ENCODE measurements at regions not wholly inside any gene's neighbourhood (a gene's known extent, or its start where the extent isn't known, plus 50 kb on each side); places are given as distances from the start of the nearest gene placed in this dataset.

- TF ChIP-seq, protein P1, sequence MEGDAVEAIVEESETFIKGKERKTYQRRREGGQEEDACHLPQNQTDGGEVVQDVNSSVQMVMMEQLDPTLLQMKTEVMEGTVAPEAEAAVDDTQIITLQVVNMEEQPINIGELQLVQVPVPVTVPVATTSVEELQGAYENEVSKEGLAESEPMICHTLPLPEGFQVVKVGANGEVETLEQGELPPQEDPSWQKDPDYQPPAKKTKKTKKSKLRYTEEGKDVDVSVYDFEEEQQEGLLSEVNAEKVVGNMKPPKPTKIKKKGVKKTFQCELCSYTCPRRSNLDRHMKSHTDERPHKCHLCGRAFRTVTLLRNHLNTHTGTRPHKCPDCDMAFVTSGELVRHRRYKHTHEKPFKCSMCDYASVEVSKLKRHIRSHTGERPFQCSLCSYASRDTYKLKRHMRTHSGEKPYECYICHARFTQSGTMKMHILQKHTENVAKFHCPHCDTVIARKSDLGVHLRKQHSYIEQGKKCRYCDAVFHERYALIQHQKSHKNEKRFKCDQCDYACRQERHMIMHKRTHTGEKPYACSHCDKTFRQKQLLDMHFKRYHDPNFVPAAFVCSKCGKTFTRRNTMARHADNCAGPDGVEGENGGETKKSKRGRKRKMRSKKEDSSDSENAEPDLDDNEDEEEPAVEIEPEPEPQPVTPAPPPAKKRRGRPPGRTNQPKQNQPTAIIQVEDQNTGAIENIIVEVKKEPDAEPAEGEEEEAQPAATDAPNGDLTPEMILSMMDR (conservative IDR thresholded peaks at IDR 0.05 in 1 of 2, IDR thresholded peaks at IDR 0.05 in 1 of 2; ENCODE audit: extremely low read depth in 1 of 2, insufficient read depth in 1 of 2, low read depth in 1 of 2, low read length in 2 of 2) = no peak
- no peak for TF ChIP-seq EZH2 (IDR thresholded peaks at IDR 0.05; ENCODE audit: borderline replicate concordance, low read length)
These were observed 479.0 kb upstream of the SYT1 start for GRCh38 chr12:78385541-78385940.

Data from mammary epithelial cell (primary cell).